GM23338 (cell line): ENCODE measurements at regions not wholly inside any gene's neighbourhood (a gene's known extent, or its start where the extent isn't known, plus 50 kb on each side); places are given as distances from the start of the nearest gene placed in this dataset.

Experiments
- ATAC-seq: fragments of 200-7000 bp; cut with Tn5 transposase; 3 replicates; pipeline ENCODE4 v1.9.1; 2020
- DNase-seq: peaks from one replicate; pipeline ENCODE4 v3.0.0-alpha.2; 2015; ENCODE audit warnings: low spot score
- H2AFZ ChIP-seq: fragments of 200-600 bp; sonication (generic); 2 replicates; pipeline ENCODE4 v1.8.0; 2016; ENCODE audit warnings: antibody characterized with exemption, mild to moderate bottlenecking, moderate library complexity
- H3F3A ChIP-seq: fragments of 200-600 bp; sonication (generic); replicated peaks from 2 replicates; pipeline ENCODE4 v1.8.0; 2017; ENCODE audit warnings: antibody characterized with exemption, mixed run types, low read depth
- H3K27ac ChIP-seq: fragments of 200-600 bp; sonication (generic); 2 replicates; pipeline ENCODE4 v1.6.1; 2016; ENCODE audit warnings: low read depth
- H3K27me3 ChIP-seq: fragments of 200-600 bp; sonication (generic); 2 replicates; pipeline ENCODE4 v1.8.0; 2016; ENCODE audit warnings: mild to moderate bottlenecking, mixed run types, moderate library complexity; ENCODE audit not compliant: insufficient read depth
- H3K36me3 ChIP-seq: fragments of 200-600 bp; sonication (generic); 2 replicates; pipeline ENCODE4 v1.8.0; 2016; ENCODE audit warnings: mild to moderate bottlenecking; ENCODE audit not compliant: insufficient read depth
- H3K4me1 ChIP-seq: fragments of 200-600 bp; sonication (generic); 2 replicates; pipeline ENCODE4 v1.8.0; 2016; ENCODE audit warnings: mild to moderate bottlenecking, moderate library complexity; ENCODE audit not compliant: insufficient read depth
- H3K4me2 ChIP-seq: fragments of 200-600 bp; sonication (generic); 2 replicates; pipeline ENCODE4 v1.7.1; 2017; ENCODE audit warnings: mixed run types
- H3K4me3 ChIP-seq: fragments of 200-600 bp; sonication (generic); 2 replicates; pipeline ENCODE4 v1.6.1; 2016; ENCODE audit warnings: mixed run types
- H3K79me2 ChIP-seq: fragments of 200-600 bp; sonication (generic); replicated peaks from 2 replicates; pipeline ENCODE4 v1.8.0; 2017; ENCODE audit warnings: mild to moderate bottlenecking; ENCODE audit not compliant: insufficient read depth
- H3K9me2 ChIP-seq: fragments of 200-600 bp; sonication (generic); 2 replicates; pipeline ENCODE4 v1.8.0; 2017; ENCODE audit not compliant: insufficient read depth
- H4K20me1 ChIP-seq: fragments of 200-600 bp; sonication (generic); replicated peaks from 2 replicates; pipeline ENCODE4 v1.8.0; 2017; ENCODE audit warnings: mild to moderate bottlenecking; ENCODE audit not compliant: insufficient read depth
- H3K27ac Mint-ChIP-seq: 2 replicates; pipeline ENCODE4 v1.8.0; 2020; ENCODE audit warnings: inconsistent platforms, mild to moderate bottlenecking, moderate library complexity, mixed read lengths
- H3K27me3 Mint-ChIP-seq: 3 replicates; pipeline ENCODE4 v1.8.0; 2022; ENCODE audit warnings: low read depth, mild to moderate bottlenecking, moderate library complexity, mixed read lengths, inconsistent platforms; ENCODE audit not compliant: insufficient read depth, poor library complexity
- H3K36me3 Mint-ChIP-seq: 3 replicates; pipeline ENCODE4 v1.8.0; 2021; ENCODE audit warnings: low read depth, mild to moderate bottlenecking, inconsistent platforms, moderate library complexity, mixed read lengths
- H3K4me1 Mint-ChIP-seq: 3 replicates; pipeline ENCODE4 v1.8.0; 2020; ENCODE audit warnings: mild to moderate bottlenecking, inconsistent platforms, mixed read lengths
- H3K4me3 Mint-ChIP-seq: 3 replicates; pipeline ENCODE4 v1.8.0; 2021; ENCODE audit warnings: moderate library complexity, mild to moderate bottlenecking, inconsistent platforms, mixed read lengths
- H3K9me3 Mint-ChIP-seq: 3 replicates; pipeline ENCODE4 v1.8.0; 2020; ENCODE audit warnings: moderate library complexity, mild to moderate bottlenecking, inconsistent platforms, mixed read lengths
- CREB1 ChIP-seq: fragments of 250-450 bp; sonication (Bioruptor Pico); IDR thresholded peaks from 2 replicates; pipeline ENCODE4 v1.5.0; 2020; ENCODE audit warnings: low read depth, mild to moderate bottlenecking, moderate library complexity
- EZH2 ChIP-seq: fragments of 200-600 bp; sonication (generic); IDR thresholded peaks from one replicate; pipeline ENCODE4 v1.8.0; 2017; ENCODE audit warnings: antibody characterized with exemption, mild to moderate bottlenecking, low read depth; ENCODE audit not compliant: unreplicated experiment
- EZH2phosphoT487 ChIP-seq: fragments of 200-600 bp; sonication (generic); IDR thresholded peaks from one replicate; pipeline ENCODE4 v1.8.1; 2018; ENCODE audit warnings: antibody characterized with exemption; ENCODE audit not compliant: unreplicated experiment
- JUNB ChIP-seq: IDR thresholded peaks from one replicate; pipeline ENCODE4 v1.6.1; 2016; ENCODE audit warnings: antibody characterized with exemption; ENCODE audit not compliant: unreplicated experiment
- NANOG ChIP-seq: IDR thresholded peaks from 2 replicates; pipeline ENCODE4 v1.6.1; 2016; ENCODE audit warnings: antibody characterized with exemption, borderline replicate concordance
- POLR2AphosphoS5 ChIP-seq: IDR thresholded peaks from 2 replicates; pipeline ENCODE4 v1.6.1; 2016; ENCODE audit warnings: antibody characterized with exemption, low read depth
- ZNF114 ChIP-seq: fragments of 250-450 bp; sonication (Bioruptor Pico); IDR thresholded peaks from 2 replicates; pipeline ENCODE4 v1.5.0; 2020; ENCODE audit warnings: mild to moderate bottlenecking, moderate library complexity
- ZNF331 ChIP-seq: fragments of 250-450 bp; sonication (Bioruptor Pico); IDR thresholded peaks from 2 replicates; pipeline ENCODE4 v1.5.0; 2020; ENCODE audit warnings: low read depth, mild to moderate bottlenecking, moderate library complexity
- TF ChIP-seq, protein P1 (sequence below): IDR thresholded peaks from one replicate; pipeline ENCODE4 v1.6.1; 2018; ENCODE audit warnings: antibody characterized with exemption; ENCODE audit not compliant: unreplicated experiment
- TF ChIP-seq, protein P2 (sequence below), 2 experiments: fragments of 200-600 bp in 1 of 2; sonication (generic) in 1 of 2; conservative IDR thresholded peaks; 2 replicates each; pipeline versions ENCODE4 v1.5.1 to v1.6.1; 2016 to 2017; ENCODE audit warnings: antibody characterized with exemption in 2 of 2, low read depth in 2 of 2, mild to moderate bottlenecking in 2 of 2, moderate library complexity in 1 of 2
- TF ChIP-seq, protein P3 (sequence below): IDR thresholded peaks from 2 replicates; pipeline ENCODE4 v1.6.1; 2016; ENCODE audit warnings: antibody characterized with exemption

DNA sequence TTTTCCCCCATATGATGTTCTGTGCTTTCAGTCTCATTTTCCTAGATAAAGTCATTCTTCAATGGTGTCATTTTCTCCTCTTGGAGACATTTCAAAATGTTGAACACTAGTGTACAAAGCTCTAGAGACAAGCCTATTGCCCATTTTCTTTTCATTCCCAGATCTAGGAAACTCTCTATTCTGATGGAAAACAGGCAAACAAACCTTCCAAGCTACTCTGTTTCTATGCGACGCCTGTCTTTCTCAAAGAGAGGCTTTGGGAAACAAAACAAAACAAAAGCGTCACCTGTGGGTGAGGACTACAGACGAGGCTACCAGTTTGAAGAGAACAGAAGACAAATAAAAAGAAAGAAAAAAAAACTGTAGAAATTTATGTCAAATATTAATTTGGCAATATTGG, 311.0 kb downstream of the CBLN2 start (continued):
- TF ChIP-seq, protein P1, sequence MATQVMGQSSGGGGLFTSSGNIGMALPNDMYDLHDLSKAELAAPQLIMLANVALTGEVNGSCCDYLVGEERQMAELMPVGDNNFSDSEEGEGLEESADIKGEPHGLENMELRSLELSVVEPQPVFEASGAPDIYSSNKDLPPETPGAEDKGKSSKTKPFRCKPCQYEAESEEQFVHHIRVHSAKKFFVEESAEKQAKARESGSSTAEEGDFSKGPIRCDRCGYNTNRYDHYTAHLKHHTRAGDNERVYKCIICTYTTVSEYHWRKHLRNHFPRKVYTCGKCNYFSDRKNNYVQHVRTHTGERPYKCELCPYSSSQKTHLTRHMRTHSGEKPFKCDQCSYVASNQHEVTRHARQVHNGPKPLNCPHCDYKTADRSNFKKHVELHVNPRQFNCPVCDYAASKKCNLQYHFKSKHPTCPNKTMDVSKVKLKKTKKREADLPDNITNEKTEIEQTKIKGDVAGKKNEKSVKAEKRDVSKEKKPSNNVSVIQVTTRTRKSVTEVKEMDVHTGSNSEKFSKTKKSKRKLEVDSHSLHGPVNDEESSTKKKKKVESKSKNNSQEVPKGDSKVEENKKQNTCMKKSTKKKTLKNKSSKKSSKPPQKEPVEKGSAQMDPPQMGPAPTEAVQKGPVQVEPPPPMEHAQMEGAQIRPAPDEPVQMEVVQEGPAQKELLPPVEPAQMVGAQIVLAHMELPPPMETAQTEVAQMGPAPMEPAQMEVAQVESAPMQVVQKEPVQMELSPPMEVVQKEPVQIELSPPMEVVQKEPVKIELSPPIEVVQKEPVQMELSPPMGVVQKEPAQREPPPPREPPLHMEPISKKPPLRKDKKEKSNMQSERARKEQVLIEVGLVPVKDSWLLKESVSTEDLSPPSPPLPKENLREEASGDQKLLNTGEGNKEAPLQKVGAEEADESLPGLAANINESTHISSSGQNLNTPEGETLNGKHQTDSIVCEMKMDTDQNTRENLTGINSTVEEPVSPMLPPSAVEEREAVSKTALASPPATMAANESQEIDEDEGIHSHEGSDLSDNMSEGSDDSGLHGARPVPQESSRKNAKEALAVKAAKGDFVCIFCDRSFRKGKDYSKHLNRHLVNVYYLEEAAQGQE = no peak
- TF ChIP-seq POLR2AphosphoS5 (no peak), EZH2phosphoT487 (no peak), ZNF331 (CRISPR knock-in tag) (no peak), CREB1 (CRISPR knock-in tag) (no peak)
- TF ChIP-seq, protein P2, sequence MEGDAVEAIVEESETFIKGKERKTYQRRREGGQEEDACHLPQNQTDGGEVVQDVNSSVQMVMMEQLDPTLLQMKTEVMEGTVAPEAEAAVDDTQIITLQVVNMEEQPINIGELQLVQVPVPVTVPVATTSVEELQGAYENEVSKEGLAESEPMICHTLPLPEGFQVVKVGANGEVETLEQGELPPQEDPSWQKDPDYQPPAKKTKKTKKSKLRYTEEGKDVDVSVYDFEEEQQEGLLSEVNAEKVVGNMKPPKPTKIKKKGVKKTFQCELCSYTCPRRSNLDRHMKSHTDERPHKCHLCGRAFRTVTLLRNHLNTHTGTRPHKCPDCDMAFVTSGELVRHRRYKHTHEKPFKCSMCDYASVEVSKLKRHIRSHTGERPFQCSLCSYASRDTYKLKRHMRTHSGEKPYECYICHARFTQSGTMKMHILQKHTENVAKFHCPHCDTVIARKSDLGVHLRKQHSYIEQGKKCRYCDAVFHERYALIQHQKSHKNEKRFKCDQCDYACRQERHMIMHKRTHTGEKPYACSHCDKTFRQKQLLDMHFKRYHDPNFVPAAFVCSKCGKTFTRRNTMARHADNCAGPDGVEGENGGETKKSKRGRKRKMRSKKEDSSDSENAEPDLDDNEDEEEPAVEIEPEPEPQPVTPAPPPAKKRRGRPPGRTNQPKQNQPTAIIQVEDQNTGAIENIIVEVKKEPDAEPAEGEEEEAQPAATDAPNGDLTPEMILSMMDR (conservative IDR thresholded peaks at IDR 0.05; ENCODE audit: low read depth in 2 of 2) = no peak

DNA sequence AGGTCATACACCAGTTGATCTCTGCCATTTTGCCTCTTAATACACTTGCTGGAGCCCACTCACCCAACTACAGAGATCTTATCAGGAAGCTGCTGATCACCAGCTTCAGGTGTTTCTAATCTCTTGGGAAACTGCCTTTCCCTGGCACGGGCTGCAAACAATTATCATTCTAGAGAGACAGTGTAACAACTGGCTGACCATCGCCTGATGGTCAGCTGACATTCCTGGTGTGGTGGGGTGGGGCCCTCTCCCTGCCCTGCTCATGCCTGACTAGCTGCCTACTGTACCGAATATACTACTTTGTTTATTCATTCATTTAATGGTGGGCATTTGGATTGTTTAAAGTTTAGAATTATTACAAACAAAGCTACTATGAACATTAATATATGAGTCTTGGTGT, 311.5 kb downstream of the CBLN2 start:
- Mint-ChIP-seq H3K4me1 (no peaks in the 10 kb centered on the region), H3K9me3 (peaks cover 76% of the 10 kb centered on the region), H3K27ac (no peak overlapping the region), H3K27me3 (no peaks in the 10 kb centered on the region), H3K36me3 (peaks cover 21% of the 10 kb centered on the region), H3K4me3 (no peak overlapping the region)
- Histone ChIP-seq H3K9me2 (no peaks in the 10 kb centered on the region), H3K79me2 (no peaks in the 10 kb centered on the region), H4K20me1 (no peaks in the 10 kb centered on the region), H2AFZ (no peak overlapping the region), H3K4me3 (no peak overlapping the region), H3K27me3 (no peaks in the 10 kb centered on the region), H3K36me3 (no peaks in the 10 kb centered on the region; the same call in 1 of the 2 replicates), H3K27ac (no peak overlapping the region), H3K4me2 (no peak overlapping the region), H3K4me1 (no peaks in the 10 kb centered on the region), H3F3A (no peaks in the 10 kb centered on the region)
- DNase-seq (no peak), ATAC-seq (no peak)
- TF ChIP-seq ZNF331 (CRISPR knock-in tag) (no peak), POLR2AphosphoS5 (no peak), ZNF114 (CRISPR knock-in tag) (no peak)

DNA sequence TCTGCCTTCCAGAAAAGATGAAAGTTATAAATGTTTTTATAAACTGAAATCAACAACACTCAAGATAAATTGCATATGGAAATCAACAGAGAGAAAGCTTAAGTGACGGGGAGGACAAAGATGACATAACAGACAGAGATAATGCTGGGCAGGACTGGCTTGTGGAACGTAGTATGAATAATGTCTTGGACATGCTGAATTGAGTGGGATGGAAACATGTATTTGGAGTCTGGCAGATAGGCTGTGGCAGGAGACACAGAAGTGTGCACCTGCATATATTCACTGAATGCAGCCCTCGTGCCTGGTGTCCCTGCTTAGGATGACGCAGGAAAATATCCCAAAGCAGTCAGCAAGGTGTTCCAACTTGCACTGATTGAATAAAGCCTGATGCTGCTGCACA, 318.2 kb downstream of the CBLN2 start:
- H3K27me3 ChIP-seq = no peaks in the 10 kb centered on the region
- no peak overlapping the region for H3K27ac ChIP-seq
- Mint-ChIP-seq H3K4me1 (no peaks in the 10 kb centered on the region), H3K36me3 (peaks cover 10% of the 10 kb centered on the region; the same call in 1 of the 3 replicates), H3K9me3 (peaks cover 67% of the 10 kb centered on the region), H3K27ac (no peak overlapping the region), H3K27me3 (no peaks in the 10 kb centered on the region), H3K4me3 (no peak overlapping the region)
- no peaks in the 10 kb centered on the region for H3K4me1 ChIP-seq
- ATAC-seq (no peak), DNase-seq (no peak)
- H3F3A ChIP-seq = no peaks in the 10 kb centered on the region
- no peaks in the 10 kb centered on the region for H3K79me2 ChIP-seq
- no peaks in the 10 kb centered on the region for H4K20me1 ChIP-seq
- no peak overlapping the region for H3K4me2 ChIP-seq
- H2AFZ ChIP-seq = no peak overlapping the region
- H3K36me3 ChIP-seq = peaks cover 5% of the 10 kb centered on the region; the same call in 1 of the 2 replicates
- no peaks in the 10 kb centered on the region for H3K9me2 ChIP-seq
- no peak overlapping the region for H3K4me3 ChIP-seq
- TF ChIP-seq POLR2AphosphoS5 = no peak
- TF ChIP-seq EZH2phosphoT487 = no peak
- TF ChIP-seq CREB1 (CRISPR knock-in tag) = no peak
- no peak for TF ChIP-seq ZNF114 (CRISPR knock-in tag)
- TF ChIP-seq JUNB = no peak
- TF ChIP-seq EZH2 = no peak
- TF ChIP-seq, protein P3, sequence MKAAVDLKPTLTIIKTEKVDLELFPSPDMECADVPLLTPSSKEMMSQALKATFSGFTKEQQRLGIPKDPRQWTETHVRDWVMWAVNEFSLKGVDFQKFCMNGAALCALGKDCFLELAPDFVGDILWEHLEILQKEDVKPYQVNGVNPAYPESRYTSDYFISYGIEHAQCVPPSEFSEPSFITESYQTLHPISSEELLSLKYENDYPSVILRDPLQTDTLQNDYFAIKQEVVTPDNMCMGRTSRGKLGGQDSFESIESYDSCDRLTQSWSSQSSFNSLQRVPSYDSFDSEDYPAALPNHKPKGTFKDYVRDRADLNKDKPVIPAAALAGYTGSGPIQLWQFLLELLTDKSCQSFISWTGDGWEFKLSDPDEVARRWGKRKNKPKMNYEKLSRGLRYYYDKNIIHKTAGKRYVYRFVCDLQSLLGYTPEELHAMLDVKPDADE = no peak
- TF ChIP-seq ZNF331 (CRISPR knock-in tag) = no peak
- TF ChIP-seq, protein P2 (conservative IDR thresholded peaks at IDR 0.05; ENCODE audit: low read depth in 2 of 2) = no peak
- TF ChIP-seq NANOG = no peak
